ENCODE measurements at regions not wholly inside any gene's neighbourhood (a gene's known extent, or its start where the extent isn't known, plus 50 kb on each side); places are given as distances from the start of the nearest gene placed in this dataset.
"Not testable (repeated sequence)": the region's sequence is repeated elsewhere in the genome, so short reads cannot be mapped to it uniquely, and the experiment has no call there.

DNA sequence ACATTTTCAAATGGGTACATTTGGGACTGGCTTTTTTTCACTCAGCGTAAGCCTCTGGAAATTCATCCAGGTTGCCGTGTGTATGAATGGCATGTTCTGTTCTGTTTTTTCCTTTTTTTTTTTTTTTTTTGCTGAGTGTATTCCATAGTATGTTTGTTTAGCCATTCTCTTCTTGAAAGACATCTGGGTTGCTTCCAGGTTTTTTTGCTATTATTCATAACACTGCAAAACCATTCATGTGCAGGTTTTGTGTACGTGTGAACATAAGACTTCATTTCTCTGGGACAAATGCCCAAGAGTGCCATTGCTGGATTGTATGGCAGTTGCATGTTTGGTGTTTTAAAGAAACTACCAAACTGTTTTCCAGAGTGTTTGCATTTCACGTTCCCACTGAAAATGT is 335.9 kb upstream of the TNRC6C start:
- in situ Hi-C loops (cut with HindIII; ENCODE audit: low pct_ligation_motif_present, low pct_unique_long_range_greater_than_20kb, low sequenced_read_pairs): no loop called here
- DNase-seq: no peak

DNA sequence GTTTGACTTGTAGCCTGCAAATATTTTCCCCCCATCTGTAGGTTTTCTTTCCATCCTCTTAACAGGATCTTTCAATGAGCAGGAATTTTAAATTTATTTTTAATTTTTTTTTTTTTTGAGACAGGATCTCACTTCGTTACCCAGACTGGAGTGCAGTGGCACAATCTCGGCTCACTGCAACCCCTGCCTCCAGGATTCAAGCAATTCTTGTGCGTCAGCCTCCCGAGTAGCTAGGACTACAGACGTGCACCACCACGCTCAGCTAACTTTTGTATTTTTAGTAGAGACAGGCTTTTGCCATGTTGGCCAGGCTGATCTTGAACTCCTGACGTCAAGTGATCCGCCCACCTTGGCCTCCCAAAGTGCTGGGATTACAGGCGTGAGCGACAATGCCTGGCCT is 335.2 kb upstream of the TNRC6C start:
- in situ Hi-C loops (cut with HindIII; ENCODE audit: low pct_ligation_motif_present, low pct_unique_long_range_greater_than_20kb, low sequenced_read_pairs): not testable (repeated sequence)

DNA sequence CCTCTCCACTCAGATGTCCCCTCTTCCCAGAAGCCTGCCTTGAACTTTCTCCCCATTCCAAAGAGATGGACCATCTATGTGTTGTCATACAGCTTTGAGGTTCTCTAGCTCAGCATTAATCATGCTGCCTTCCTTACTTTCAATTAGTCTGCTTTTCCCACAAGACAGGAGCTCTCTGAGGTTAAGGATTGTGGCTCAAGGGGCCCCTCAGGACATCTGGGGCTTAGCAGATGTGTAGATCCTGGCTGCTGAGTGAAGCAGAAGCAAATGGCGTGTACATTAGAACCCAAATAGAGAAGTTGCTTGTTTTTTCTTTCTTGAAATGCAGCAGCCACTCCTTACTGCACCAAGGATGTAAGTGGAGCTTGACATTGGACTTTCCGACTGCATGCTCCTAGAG is 330.5 kb upstream of the TNRC6C start:
- in situ Hi-C loops (cut with HindIII; ENCODE audit: low pct_ligation_motif_present, low pct_unique_long_range_greater_than_20kb, low sequenced_read_pairs): no loop called here
- no peak for DNase-seq

More for the DNA sequence above, 335.2 kb upstream of the TNRC6C start:
- not testable (repeated sequence) for DNase-seq

DNA sequence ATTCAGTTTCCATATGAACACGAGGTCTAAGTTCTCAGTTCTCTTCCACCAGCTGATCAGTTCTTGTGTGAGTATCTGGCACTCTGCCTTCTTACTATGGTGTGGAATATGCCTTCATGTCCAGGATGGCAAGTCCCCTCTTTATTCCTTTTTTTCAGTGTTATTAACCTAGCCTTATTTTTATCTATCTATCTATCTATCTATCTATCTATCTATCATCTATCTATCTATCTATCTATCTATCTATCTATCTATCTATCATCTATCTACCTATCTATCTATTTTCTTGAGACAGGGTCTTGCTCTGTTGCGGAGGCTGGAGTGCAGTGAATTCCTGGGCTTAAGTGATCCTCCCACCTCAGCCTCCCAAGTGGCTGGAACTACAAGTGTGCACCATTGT is 329.2 kb upstream of the TNRC6C start:
- DNase-seq; in situ Hi-C loops (cut with HindIII; ENCODE audit: low pct_ligation_motif_present, low pct_unique_long_range_greater_than_20kb, low sequenced_read_pairs): not testable (repeated sequence)

DNA sequence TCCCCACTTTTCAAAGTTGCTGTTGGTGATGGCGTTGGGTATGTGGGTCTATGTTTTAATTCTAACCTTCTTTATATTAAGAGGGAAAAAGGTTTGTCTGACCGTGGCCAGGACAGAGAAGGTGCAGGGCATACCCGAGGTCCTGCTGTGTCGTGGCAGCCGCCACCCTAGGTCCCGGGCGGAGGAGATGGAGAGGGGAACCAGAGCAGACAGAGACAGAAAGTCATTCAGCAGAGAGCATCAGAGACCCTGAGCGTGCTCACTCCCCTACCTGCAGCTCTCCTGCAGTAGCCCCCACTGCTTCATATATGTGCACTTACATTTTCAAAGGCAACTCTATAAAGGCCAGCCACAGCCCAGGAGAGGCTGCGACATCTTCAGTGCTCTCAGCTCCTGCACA is 327.2 kb upstream of the TNRC6C start:
- no peak for DNase-seq
- in situ Hi-C loops (cut with HindIII; ENCODE audit: low pct_ligation_motif_present, low pct_unique_long_range_greater_than_20kb, low sequenced_read_pairs): no loop called here

DNA sequence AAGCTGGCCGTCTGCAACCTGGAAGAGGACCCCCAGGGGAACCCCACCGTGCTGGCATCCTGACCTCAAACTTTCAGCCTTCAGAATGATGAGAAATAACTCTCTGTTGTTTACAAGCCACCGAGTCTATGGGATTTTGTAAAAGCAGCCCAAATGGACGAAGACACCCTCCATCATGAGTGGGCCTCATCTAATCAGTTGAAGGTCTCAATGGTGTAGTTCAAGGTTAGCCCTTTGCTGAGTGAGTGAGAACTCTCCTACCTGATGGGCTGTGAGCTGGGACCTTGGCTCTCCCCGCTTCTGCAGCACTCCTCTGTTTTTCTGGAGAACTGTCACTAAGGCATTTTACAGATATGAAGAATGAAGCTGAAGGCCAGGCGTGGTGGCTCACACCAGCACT is 325.9 kb upstream of the TNRC6C start:
- in situ Hi-C loops (cut with HindIII; ENCODE audit: low pct_ligation_motif_present, low pct_unique_long_range_greater_than_20kb, low sequenced_read_pairs): no loop called here
- DNase-seq: no peak

DNA sequence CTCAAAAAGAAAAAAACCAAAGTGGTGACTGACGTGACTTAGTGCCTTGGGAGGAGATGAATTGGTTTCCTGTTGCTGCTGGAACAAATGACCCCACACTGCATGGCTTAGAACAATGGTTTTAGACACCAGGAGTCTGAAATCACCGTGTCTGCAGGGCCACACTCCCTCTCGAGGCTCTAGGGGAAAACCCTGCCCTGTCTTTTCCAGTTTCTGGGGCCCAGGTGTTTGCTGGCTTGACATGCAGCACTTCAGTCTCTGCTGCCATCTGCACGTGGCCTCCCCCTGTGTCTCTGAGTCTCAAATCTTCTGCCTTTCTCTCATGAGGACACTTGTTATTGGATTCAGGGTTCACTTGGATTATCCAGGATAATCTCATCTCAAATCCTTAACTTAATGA is 323.8 kb upstream of the TNRC6C start:
- in situ Hi-C loops (cut with HindIII; ENCODE audit: low pct_ligation_motif_present, low pct_unique_long_range_greater_than_20kb, low sequenced_read_pairs): no loop called here
- DNase-seq: no peak

DNA sequence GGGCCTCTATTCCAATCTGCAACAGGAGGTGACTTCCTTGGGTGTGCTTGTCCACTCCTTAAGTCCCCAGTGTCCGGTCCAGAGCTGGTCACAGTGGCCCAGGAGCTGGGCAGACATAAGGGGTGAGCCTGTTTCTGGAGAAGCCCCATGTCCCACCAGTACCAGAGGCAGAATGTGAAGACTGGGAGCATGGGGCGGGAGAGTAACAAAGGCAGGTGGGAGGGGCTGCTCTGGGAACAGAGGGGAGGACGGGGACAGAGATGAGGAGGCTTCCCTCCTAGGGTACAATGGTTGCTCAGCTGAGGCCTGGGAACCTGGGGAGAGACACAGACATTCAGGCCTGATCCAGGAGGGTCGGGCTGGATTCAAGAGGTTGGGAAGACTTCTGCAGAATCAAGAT is 323.3 kb upstream of the TNRC6C start:
- DNase-seq: no peak
- in situ Hi-C loops (cut with HindIII; ENCODE audit: low pct_ligation_motif_present, low pct_unique_long_range_greater_than_20kb, low sequenced_read_pairs): no loop called here

DNA sequence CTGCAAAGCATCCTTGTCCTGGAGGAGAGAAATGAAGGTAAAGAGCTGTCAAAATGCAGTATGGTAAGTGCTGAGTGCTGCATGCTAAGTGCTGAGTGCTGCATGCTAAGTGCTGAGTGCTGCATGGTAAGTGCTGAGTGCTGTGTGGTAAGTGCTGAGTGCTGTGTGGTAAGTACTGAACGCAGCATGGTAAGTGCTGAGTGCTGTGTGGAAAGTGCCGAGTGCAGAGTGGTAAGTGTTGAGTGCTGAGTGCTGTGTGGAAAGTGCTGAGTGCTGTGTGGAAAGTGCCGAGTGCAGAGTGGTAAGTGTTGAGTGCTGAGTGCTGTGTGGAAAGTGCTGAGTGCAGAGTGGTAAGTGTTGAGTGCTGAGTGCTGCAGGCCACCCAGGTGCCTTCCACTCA is 322.7 kb upstream of the TNRC6C start:
- DNase-seq; in situ Hi-C loops (cut with HindIII; ENCODE audit: low pct_ligation_motif_present, low pct_unique_long_range_greater_than_20kb, low sequenced_read_pairs): not testable (repeated sequence)

DNA sequence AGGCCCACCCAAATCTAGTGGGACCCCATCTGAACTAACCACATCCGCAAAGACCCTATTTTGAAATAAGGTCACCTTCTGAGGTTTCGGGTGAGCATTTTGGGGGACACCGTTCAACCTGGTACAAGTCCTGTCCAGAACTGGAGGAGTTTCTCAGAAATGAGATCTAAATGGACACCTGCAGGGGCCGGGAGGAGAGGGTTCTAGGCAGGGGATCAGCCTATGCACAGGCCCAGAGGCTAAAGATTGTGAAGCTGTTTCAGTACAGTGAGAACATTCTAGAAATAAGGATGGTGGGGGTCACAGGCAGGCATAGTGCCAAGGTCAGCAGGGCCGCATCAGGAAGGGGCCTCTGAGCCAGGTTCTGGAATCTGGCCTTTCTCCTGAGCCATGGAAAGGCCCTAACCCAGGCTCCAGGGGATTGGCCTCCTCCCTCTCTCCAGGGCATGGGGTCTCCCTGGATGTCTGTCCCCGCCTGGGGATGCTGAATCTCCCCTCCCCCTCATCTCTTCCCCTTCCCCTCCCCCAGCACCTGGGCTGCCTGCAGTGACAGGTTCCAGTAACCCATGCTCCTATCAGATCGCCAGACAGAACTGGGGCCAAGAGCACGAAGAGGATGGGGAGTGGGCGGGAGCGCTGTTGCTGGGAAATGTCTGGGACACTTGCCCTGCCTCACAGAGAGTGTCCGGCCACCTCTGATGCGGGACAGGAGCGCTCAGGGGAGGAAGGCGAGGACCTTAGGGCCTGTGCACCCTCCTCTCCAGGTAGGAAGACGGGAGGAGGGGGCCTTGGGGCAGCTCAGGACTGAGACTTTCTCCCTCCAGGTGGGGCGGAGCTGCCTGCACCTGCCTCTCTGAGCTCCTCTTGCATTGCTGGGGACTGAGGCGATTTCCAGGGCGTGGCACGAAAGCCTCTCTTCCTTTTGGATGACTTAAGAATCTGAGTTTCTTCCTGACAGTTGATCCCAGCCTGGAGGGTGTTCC is 321.4 kb upstream of the TNRC6C start:
- in situ Hi-C loops (cut with HindIII; ENCODE audit: low pct_ligation_motif_present, low pct_unique_long_range_greater_than_20kb, low sequenced_read_pairs): no loop called here
- DNase-seq: no peak

DNA sequence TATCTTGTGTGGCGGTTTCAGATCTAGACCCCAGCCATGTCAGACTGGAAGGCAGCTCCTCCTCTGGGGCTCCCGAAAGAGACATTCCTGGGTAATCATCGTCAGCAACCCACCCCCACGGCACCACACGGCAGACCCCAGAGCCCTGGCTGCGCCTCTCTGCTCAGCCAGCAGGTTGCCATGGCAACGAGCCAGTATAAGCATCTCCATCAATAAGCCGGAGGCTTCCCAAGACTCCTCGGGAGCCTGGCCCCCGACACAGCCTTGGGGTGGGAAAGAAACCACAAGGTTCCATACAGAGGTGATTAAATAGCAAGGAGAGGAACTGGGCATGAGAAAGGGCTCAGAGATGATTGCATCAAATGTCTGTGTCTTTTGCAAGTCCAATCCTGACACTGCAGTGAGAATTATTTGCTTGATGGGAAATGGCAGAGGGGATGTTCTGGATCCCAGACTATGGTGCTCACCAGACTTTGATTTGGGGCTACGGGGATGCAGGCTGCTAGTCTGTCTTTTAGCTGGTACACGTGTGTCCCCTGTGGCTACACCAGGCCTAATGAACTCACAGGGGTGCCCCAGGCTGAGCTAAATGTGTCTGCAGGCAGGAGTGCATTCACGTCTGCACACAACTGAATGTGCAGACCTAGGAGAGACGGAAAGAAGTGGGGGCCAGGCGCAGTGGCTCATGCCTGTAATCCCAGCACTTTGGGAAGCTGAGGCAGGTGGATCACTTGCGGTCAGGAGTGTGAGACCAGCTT is 320.5 kb upstream of the TNRC6C start:
- in situ Hi-C loops (cut with HindIII; ENCODE audit: low pct_ligation_motif_present, low pct_unique_long_range_greater_than_20kb, low sequenced_read_pairs): no loop called here
- DNase-seq: no peak

DNA sequence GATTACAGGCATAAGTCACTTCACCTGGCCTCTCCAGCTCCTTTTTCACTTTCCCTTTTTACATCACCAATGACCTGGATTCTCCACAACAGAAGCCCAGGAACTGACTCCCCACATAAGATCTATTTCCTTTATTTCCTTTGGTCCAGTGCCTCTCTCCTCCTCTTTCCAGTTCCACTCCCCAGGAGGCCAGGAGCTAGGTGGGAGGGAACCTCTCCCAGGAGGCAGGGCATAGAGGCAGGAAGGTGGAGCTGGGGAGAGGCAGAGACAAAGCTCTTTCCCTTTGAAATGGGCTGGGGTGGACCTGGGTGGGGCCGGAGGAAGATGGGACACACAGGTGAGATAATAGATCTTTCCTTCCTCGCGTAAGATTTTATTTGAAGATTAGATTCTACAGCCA is 318.3 kb upstream of the TNRC6C start:
- in situ Hi-C loops (cut with HindIII; ENCODE audit: low pct_ligation_motif_present, low pct_unique_long_range_greater_than_20kb, low sequenced_read_pairs): no loop called here
- no peak for DNase-seq

DNA sequence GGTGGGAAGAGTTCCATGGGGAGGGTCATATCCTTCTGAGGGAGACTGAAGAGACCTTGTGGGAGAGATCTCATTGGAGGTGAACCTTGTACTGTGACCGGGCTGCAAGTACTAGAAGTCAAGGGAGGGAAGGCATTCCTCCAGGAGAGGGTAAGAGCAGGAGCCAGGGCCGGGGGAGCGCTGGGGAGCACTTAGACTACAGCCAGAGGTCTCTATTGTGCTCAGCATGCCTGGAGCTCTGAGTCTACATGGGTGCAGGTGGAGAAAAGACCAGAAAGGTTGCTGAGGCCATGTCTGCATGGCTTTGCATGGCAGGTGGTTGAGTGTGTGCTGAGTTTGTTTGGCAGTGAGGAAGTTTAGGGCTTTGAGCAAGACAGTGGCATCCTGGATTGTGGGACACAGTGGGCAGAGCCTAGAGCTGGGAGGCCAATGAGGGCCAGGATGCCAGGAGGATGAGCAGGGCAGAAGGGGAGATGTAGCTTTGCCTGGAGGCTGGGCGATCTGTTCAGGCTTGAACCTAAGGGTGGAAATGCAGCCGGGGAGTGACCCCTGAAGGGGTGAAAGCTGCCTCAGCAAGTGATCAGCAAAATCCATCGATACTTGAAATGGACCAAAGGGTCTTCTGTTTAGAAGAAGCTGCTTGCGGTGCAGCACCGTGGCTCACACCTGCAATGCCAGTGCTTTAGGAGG is 317.4 kb upstream of the TNRC6C start:
- in situ Hi-C loops (cut with HindIII; ENCODE audit: low pct_ligation_motif_present, low pct_unique_long_range_greater_than_20kb, low sequenced_read_pairs): no loop called here
- DNase-seq: no peak

DNA sequence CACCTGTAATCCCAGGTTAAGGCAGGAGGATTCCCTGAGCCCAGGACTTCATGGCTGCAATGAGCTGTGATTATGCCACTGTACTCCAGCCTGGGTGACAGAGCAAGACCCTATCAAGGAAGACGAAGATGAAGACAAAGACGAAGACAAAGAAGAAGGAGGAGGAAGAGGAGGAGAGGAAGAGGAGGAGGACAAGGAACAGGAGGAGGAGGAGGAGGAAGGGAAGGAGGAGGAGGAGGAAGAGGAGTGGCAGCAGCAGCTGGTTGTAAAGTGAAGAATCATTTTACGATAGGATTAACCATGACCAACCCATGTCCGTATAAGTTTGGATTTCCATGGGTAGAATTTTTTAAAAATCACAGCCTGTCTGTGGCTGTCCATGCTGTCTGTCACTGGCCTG is 316.8 kb upstream of the TNRC6C start:
- no peak for DNase-seq
- in situ Hi-C loops (cut with HindIII; ENCODE audit: low pct_ligation_motif_present, low pct_unique_long_range_greater_than_20kb, low sequenced_read_pairs): no loop called here

DNA sequence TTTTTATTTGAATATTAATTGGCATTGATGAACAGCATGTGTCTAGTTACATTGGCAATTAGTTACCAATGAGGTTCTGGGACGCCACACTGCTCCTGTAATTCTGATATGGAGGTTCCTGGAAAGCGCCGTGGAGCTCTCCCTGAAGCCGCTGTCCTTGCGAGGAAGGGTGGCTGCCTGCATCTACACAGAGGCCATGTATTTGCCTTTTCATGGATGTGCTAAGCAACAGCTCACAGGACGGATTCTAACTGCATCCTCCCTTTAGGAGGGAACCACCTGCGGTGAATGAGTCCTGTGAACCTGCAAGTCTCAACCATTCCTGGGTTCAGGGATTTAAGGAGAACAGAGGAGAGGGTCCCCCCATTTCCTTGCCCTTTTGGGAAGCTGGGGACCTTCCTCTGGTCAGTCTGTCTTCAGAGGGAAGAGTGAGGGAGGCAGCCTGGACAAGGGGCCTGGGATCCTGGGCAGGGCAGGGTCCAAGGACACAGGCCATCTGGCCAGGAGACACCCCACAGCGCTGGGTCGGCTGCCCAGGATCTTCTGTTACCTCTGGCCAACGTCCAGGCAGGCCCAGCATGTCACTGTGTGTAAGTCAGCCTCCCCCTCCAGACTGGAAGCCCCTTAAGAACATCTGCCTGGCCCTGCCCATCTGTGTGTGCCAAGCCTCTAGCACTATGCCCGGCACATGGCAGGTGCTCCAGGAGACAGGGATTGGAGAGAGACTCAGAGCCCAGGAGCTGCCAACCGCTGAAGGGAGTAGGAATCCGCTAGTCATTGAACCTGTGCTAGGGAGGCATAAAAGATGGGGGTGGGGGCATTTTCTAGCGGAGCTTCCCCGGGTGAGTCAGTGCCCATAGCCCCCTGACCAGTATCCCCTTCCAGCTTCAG is 314.1 kb upstream of the TNRC6C start:
- DNase-seq: no peak
- in situ Hi-C loops (cut with HindIII; ENCODE audit: low pct_ligation_motif_present, low pct_unique_long_range_greater_than_20kb, low sequenced_read_pairs): no loop called here

DNA sequence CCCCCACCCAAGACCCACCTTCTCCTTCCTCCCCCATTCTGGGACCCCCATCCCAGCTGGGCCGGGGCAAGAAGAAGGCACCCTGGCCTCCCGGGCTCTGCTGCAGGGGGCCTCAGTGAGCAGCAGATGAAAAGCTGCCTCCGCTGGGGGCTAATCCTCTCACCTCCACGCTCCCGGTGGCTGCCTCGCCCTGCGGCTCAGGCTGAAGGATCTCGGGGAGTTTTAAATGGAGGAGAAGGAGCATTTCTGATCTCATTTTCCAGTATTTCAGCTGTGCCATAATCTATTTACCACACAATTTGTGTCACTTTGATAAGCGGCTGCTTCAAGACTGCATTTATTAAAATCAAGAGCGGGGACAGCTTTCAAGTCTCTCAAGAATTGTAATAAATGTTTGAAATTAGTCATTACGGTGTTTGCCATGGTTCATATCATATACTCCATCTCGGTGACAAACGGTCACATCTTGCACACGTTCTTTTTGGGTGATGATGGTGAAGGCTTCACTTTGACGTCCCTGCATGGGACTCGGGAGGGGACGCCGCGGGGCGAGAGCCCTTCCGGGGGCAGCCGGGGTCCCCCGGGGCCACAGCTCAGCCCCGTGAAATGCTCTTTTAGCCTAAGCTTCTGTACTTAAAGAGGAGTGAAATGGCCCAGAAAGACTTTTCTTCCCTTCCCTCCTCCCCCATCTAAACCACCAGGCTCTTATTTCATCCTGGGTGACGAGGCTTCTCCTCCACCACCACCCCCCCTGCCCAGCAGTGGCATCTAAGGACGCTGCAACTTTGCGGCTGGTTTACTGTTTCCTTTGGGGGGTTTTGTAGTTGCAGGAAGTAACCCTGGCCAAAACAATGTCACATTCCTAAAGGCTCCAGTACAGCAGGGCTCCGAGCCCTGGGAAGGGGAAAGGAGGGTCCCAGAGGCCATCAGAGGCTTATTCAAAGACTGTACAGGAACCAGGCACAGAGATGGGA is 313.1 kb upstream of the TNRC6C start:
- DNase-seq: no peak
- in situ Hi-C loops (cut with HindIII; ENCODE audit: low pct_ligation_motif_present, low pct_unique_long_range_greater_than_20kb, low sequenced_read_pairs): no loop called here

DNA sequence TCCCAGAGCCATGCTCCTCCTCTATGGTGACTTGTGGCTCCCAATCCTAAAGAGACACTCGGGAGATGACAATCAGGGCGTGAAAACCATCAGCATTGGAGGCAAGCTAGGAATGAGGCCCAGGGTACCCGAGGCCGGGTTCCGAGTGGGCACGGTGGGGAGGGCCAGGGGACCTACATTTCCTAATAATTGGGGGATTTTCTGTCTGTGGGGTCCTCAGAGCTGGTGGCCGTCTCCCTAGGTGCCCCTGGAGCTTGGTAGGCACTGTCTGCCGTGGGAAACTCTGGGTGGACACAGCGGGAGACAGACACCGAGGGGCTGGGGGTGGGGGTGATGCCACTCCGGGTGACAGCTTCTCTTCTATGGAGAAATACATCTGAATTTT is 312.5 kb upstream of the TNRC6C start:
- in situ Hi-C loops (cut with HindIII; ENCODE audit: low pct_ligation_motif_present, low pct_unique_long_range_greater_than_20kb, low sequenced_read_pairs): no loop called here
- DNase-seq: no peak

Measured in ACHN (cell line).